Ishikawa (cell line): ENCODE measurements at regions not wholly inside any gene's neighbourhood (a gene's known extent, or its start where the extent isn't known, plus 50 kb on each side); places are given as distances from the start of the nearest gene placed in this dataset.

Experiments
- CEBPB ChIP-seq: IDR thresholded peaks from 2 replicates; pipeline ENCODE4 v1.6.1; 2012
- CREB1 ChIP-seq: IDR thresholded peaks from 2 replicates; pipeline ENCODE4 v1.6.1; 2012; ENCODE audit warnings: low read depth
- EGR1 ChIP-seq: IDR thresholded peaks from 2 replicates; pipeline ENCODE4 v1.6.1; 2012
- EP300 ChIP-seq: IDR thresholded peaks from 2 replicates; pipeline ENCODE4 v1.6.1; 2012; ENCODE audit warnings: borderline replicate concordance
- FOXM1 ChIP-seq: IDR thresholded peaks from 2 replicates; pipeline ENCODE4 v1.6.1; 2012; ENCODE audit warnings: low read depth, borderline replicate concordance
- MAX ChIP-seq: IDR thresholded peaks from 2 replicates; pipeline ENCODE4 v1.6.1; 2012
- NFIC ChIP-seq: IDR thresholded peaks from 2 replicates; pipeline ENCODE4 v1.6.1; 2012
- RAD21 ChIP-seq: IDR thresholded peaks from 2 replicates; pipeline ENCODE4 v1.6.1; 2012; ENCODE audit warnings: low read depth
- REST ChIP-seq: IDR thresholded peaks from 2 replicates; pipeline ENCODE4 v1.6.1; 2012; ENCODE audit warnings: low read depth, mild to moderate bottlenecking
- TAF1 ChIP-seq: IDR thresholded peaks from 2 replicates; pipeline ENCODE4 v1.6.1; 2012; ENCODE audit warnings: low read depth, mild to moderate bottlenecking
- TCF12 ChIP-seq: IDR thresholded peaks from 2 replicates; pipeline ENCODE4 v1.6.1; 2012; ENCODE audit warnings: low read depth
- TEAD4 ChIP-seq: IDR thresholded peaks from 2 replicates; pipeline ENCODE4 v1.6.1; 2012
- USF1 ChIP-seq: IDR thresholded peaks from 2 replicates; pipeline ENCODE4 v1.6.1; 2012
- YY1 ChIP-seq: IDR thresholded peaks from 2 replicates; pipeline ENCODE4 v1.6.1; 2012; ENCODE audit warnings: low read depth
- ZBTB7A ChIP-seq: IDR thresholded peaks from 2 replicates; pipeline ENCODE4 v1.6.1; 2012; ENCODE audit warnings: low read depth

- no peak for TF ChIP-seq ZBTB7A
- no peak for TF ChIP-seq NFIC
- no peak for TF ChIP-seq REST
- TF ChIP-seq FOXM1: no peak
- no peak for TF ChIP-seq YY1
- no peak for TF ChIP-seq TAF1
- TF ChIP-seq TCF12: no peak
- TF ChIP-seq EGR1: no peak
- no peak for TF ChIP-seq RAD21
- no peak for TF ChIP-seq CEBPB
- TF ChIP-seq TEAD4: no peak
- TF ChIP-seq USF1: no peak
- TF ChIP-seq EP300: no peak
- no peak for TF ChIP-seq MAX
- no peak for TF ChIP-seq CREB1
Measured at GRCh38 chr3:35422101-35422500, 217.2 kb upstream of the ARPP21 start.

- TF ChIP-seq CREB1: no peak
- no peak for TF ChIP-seq ZBTB7A
- TF ChIP-seq FOXM1: no peak
- TF ChIP-seq EGR1: no peak
- no peak for TF ChIP-seq TCF12
- TF ChIP-seq TEAD4: no peak
- TF ChIP-seq CEBPB: no peak
- TF ChIP-seq RAD21: no peak
- no peak for TF ChIP-seq USF1
- no peak for TF ChIP-seq REST
- TF ChIP-seq TAF1: no peak
- TF ChIP-seq NFIC: no peak
Measured at GRCh38 chr3:35422836-35423601, 216.3 kb upstream of the ARPP21 start.

GRCh38 chr3:35426366-35426958 lies 212.9 kb upstream of the ARPP21 start:
- TF ChIP-seq TCF12: no peak
- TF ChIP-seq CREB1: no peak
- TF ChIP-seq ZBTB7A: no peak
- no peak for TF ChIP-seq REST
- TF ChIP-seq TAF1: no peak
- no peak for TF ChIP-seq RAD21
- no peak for TF ChIP-seq EP300
- no peak for TF ChIP-seq MAX
- TF ChIP-seq YY1: no peak

GRCh38 chr3:35437381-35437780 lies 201.9 kb upstream of the ARPP21 start:
- TF ChIP-seq REST (no peak), TCF12 (no peak), EP300 (no peak), TEAD4 (no peak), CEBPB (no peak), TAF1 (no peak), RAD21 (no peak), NFIC (no peak), EGR1 (no peak)
